ENCODE measurements at regions not wholly inside any gene's neighbourhood (a gene's known extent, or its start where the extent isn't known, plus 50 kb on each side); places are given as distances from the start of the nearest gene placed in this dataset.
"Not testable (repeated sequence)": the region's sequence is repeated elsewhere in the genome, so short reads cannot be mapped to it uniquely, and the experiment has no call there.

DNA sequence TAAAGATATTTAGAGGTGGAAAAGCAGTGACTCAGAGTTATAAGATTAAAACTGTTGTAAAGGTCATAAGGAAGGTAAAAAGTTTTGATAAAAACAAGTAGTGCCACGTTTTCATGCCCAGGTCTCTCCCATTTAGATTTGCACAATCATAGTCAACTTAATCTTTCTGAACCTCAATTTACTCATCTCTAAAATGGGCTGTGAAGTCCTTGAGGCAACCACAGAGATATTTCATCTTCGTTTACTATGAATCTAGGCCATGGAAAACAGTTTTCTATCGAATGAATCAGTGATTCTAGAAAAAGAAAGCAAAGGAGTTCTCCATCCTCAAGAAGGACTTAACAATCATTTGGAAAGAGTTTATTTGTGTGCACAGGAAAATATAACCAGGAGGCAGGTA is 190.2 kb downstream of the EDN1 start:
- DNase-seq, result no peak

DNA sequence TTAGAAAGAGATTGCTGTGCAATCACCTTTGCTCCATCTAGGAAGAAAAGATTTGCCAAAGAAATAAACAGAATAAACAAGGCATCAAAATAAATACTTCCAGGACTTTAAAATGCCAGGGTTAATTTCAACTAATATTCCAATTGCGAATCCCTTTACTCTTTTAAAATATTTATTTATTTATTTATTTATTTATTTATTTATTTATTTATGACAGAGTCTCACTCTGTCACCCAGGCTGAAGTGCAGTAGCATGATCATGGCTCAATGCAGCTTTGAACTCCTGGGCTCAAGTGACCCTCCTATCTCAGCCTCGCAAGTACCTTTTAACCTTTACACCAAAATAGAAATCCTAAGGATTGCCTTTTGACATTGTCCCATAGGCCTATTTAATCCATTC is 191.1 kb downstream of the EDN1 start:
- DNase-seq, result no peak

DNA sequence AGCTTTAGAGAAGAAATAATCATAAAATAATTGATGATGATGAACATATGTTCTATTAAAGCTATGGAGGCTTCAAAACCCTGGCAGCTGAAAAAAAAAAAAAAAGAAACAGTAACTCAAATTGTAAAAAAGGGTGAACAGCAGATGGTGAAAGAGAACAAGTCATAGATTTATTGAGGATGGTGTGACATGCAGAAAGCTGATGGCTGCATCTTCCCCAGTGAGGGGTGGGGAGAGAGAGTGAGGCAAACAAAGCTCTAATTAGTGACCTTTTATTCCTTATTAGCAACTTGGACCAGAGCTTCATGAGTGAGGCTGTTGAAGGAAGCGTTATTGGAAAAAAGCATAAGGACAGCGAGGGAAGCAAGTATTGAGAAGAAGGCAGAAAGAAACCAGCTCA is 191.7 kb downstream of the EDN1 start:
- no peak for DNase-seq

DNA sequence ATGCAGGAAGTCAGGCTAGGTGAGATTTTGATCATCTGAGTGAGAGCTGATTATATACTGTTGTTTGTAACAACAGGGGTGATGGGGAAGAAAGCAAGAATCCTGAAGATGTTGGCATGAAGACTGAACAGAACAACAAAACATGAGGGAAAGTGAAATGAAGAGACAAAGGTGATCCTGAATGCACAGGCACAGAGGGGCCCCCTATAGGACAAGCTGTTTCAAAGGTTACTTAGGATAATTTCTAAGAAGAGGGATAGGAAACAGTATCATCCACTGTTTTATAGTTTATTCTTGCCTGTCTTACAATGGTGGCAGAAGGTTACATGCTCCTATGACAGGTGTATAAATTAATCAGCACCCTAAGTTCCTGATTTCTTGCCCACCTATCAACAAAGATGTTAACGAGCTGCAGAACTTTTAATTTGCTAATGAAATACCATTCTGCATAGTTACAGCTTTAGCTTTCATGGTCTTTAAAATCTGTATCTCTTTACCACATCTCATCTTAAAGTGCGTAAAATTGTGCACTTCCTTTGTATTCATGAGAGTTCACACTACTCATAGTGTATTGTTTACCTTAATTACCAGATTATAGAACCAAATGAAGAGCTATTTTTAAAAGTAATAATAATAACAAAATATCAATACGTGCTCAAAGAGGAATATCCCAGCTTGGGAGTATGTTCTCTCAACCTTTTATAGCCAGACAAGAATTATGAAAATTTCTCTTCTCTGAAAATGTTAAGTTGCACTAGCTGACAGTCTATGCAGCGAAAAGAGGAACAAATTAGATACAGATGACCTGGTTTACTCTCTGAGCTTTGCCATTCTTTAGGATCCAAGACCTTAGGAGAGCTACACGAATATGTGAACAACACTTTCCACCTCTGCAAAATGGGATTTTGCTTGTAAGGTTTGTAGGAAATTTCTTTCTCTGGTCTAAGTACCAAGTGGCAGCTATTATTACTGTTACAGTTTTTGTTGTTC is 192.5 kb downstream of the EDN1 start:
- DNase-seq, result no peak

GRCh38 chr6:12483712-12484111 is 193.6 kb downstream of the EDN1 start:
- no peak for DNase-seq

GRCh38 chr6:12484519-12484918 is 194.4 kb downstream of the EDN1 start:
- no peak for DNase-seq

GRCh38 chr6:12485226-12485764 is 195.1 kb downstream of the EDN1 start:
- DNase-seq, result no peak

GRCh38 chr6:12485837-12486236 is 195.7 kb downstream of the EDN1 start:
- DNase-seq, result no peak

DNA sequence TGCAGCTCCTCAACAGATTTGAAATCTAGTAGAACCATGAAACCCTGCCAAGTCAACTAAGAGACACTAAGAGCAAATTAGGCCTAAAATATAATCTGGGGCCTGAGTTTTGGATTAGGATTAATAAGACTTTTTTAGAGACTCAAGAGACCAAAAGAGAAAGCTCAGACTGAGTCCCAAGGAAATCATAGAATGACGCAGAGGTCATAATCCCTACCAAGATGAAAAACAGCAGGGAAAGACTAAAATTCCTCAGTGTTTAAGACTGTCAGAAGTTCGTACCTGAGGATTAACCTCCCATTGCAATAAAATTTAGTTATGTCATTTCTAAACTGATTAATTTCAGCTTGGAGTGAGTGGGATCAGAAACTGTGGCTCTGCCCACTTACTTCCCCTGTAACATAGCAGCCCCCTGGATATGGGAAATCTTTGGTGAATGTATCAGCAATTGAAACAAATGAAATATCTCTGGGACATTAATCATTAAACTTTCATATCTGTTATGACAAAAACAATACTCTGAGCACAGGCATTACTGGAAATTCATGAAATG is 200.3 kb downstream of the EDN1 start:
- DNase-seq, result no peak

DNA sequence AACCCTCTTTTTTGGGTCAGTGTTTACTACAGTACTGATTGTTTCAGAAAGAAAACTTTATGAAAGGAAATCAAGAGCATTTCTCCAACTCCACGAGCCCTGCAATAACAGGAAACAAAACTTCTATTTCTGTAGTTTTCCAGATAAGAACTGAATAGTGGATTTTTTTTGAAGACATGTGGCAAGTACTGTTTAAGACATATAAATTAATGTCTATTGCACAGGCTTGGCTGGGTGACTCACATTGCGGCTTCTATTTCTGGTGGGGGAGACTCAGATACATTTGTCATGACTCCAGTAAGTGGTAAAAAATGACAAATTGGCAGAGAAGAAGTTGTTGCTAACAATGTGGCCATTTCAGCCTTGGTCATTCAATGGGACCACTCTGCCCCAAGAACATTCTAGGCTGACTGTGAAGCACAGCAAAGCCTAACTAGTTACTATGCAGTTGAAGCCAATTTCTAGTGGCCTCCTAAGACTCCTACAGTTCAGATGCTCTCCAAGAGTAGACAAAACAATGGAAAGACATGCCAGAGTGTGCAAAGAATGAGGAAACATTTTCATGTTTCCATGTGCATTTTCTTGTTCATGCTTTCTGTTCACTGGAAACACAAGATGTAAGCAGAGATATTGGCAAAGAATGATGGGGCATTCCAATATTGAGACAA is 200.9 kb downstream of the EDN1 start:
- DNase-seq, result no peak

DNA sequence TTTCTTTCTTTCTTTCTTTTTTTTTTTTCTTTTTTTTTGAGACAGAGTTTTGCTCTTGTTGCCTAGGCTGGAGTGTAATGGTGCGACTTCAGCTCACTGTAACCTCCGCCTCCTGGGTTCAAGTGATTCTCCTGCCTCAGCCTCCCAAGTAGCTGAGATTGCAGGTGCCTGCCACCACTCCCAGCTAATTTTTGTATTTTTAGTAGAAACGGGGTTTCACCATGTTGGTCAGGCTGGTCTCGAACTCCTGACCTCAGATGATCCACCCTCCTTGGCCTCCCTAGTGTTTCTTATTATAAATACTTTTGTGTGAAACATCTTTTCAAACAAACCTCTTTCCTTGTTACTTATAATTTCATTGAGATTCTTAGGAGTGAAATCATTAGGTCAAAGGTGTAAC is 202.8 kb downstream of the EDN1 start:
- DNase-seq, result not testable (repeated sequence)

DNA sequence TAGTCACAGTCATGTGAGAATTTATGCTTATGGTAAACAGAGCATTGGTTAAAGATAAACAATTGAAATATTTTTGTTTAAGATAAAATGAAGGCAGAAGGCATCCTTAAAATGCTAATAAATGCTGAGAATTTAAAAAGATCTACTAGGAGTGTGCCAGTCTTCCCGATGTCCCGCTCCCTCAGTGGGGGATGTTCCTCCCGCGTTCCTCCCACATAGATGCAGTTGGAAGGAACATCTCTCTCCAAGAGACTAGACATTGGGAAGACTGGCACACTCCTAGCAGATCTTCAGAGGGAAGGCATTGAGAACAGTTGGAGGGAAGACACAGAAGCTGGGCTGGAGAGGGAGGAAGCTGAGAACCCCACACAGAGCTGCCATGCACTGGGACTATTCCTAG is 203.3 kb downstream of the EDN1 start:
- no peak for DNase-seq

- DNase-seq, result no peak
These were observed 204.0 kb downstream of the EDN1 start for GRCh38 chr6:12494161-12494560.

GRCh38 chr6:12501990-12502389 is 211.8 kb downstream of the EDN1 start:
- no peak for DNase-seq

DNA sequence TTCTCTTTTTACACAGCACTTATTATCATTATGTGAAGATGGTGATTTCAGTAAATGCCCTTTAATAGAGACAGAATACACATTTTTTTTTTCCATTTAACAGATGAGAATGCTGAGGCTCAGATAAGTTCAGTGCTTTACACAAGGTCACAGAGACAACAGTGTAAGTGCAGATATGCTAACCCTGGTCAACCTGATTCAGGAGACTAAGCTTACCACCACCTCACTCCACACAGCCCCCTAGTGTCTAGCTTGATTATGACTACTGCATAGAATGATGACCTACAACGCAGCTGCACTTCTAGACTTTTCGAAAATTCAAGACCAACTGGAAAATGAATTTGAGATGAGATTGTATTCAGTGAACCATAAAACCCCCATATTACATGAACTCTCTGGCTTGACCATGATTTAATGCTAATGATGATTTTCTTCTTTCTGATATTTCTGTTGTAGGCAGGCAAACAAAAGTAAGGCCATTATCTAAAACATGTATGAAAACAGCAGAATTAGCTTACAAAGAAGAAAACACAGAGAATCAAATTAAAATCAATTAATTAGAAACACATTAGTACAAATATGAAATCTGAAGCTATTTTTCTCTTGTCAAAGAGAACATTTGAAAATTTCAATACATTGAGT is 212.1 kb upstream of the PHACTR1 start:
- DNase-seq, result no peak

GRCh38 chr6:12505486-12505885 is 211.1 kb upstream of the PHACTR1 start:
- no peak for DNase-seq

- DNase-seq, result no peak
These were observed 210.4 kb upstream of the PHACTR1 start for GRCh38 chr6:12506159-12506558.

DNA sequence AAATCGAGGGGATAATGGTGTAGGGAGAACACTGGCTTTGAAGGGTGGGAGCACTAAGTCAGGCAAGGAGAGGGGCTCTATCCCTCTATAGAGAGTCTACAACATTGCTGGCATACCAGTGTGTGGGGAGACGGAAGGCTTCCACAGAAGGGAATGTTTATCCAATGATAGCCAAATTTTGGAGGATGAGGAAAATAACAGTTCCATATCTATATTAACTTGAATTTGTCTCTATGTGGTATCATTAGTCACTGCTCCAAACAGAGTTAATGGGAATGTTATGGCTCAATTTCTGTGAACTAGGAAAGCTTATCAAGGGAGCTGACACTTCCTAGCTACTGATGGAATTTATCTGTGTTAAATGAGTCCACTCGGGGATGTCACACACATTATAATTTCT is 208.9 kb upstream of the PHACTR1 start:
- DNase-seq, result no peak

DNA sequence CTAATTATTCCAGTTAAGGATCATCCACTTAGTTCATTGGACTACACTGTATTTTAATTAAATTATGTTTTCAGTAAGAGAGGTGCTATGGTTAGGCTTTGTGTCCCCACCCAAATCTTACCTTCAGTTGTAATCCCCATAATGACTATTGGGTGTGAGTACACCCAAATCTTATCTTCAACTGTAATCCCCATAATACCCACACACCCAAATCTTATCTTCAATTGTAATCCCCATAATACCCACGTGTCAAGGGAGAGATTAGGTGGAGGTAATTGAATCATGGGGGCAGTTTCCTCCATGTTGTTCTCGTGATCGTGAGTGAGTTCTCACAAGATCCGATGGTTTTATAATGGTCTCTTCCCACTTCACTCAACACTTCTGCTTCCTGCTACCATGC is 208.0 kb upstream of the PHACTR1 start:
- DNase-seq, result no peak

- DNase-seq, result no peak
These were observed 207.5 kb upstream of the PHACTR1 start for GRCh38 chr6:12509060-12509459.

DNA sequence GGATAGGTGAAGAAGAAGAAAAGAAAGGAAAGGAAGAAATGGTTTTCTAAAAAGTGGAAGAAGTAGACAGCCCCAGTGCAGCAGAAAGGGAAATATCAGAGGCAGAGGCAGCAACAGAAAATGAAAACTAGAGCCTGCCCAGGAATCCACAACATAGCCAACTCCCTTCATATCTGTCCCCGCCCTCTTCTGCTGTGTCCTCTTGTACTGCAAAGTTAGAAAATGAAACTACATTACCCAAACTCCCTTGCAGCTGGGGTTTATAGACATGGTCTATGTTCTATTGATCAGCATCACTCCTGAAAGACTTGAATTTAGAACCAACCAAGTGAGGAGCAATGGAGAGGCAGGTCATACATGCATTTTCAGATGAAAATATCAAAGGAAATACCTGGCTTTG is 200.5 kb upstream of the PHACTR1 start:
- DNase-seq, result no peak

DNA sequence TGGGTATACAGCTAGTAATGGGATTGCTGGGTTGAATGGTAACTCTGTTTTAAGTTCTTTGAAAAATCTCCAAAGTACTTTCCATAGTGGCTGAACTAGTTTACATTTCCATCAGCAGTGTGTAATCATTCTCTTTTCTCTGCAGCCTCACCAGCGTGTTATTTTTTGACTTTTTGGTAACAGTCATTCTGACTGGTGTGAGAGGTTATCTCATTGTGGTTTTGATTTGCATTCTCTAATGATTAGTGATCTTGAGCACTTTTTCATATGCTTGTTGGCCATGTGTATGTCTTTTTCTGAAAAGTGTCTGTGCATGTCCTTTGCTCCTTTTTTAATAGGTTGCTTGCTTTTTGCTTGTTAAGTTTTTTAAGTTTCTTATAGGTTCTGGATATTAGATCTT is 194.2 kb upstream of the PHACTR1 start:
- no peak for DNase-seq

DNA sequence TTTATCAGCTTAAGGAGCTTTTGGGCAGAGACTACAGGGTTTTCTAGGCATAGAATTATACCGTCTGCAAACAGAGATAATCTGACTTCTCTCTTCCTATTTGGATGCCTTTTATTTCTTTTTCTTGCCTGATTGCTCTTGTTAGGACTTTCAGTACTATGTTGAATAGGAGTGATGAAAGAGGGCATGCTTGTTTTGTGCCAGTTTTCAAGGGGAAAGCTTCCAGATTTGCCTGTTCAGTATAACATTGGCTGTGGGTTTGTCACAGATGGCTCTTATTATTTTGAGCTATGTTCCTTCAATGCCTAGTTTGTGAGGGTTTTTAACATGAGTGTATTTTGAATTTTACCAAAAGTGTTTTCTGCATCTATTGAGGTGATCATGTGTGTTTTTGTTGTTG is 192.8 kb upstream of the PHACTR1 start:
- no peak for DNase-seq
